Body of pancreas (tissue), 4 donors: ENCODE measurements at regions not wholly inside any gene's neighbourhood (a gene's known extent, or its start where the extent isn't known, plus 50 kb on each side); places are given as distances from the start of the nearest gene placed in this dataset.

Source experiments
- POLR2A ChIP-seq, 3 donors: fragments of 450-650 bp; IDR thresholded peaks; one replicate each; pipeline ENCODE4 v1.6.1; 2016; ENCODE audit warnings: antibody characterized with exemption in 3 of 3, mild to moderate bottlenecking in 2 of 3
- TF ChIP-seq, protein P1 (sequence below), 7 experiments: fragments of 450-650 bp in 4 of 7; fragments of 200-600 bp in 3 of 7; sonication (generic) in 3 of 7; IDR thresholded peaks; one replicate each; pipeline ENCODE4 v1.5.1; 2016 to 2019; ENCODE audit warnings: antibody characterized with exemption in 7 of 7

GRCh38 chr1:8259498-8260290 lies 58.2 kb upstream of the SLC45A1 start:
- TF ChIP-seq, protein P1, sequence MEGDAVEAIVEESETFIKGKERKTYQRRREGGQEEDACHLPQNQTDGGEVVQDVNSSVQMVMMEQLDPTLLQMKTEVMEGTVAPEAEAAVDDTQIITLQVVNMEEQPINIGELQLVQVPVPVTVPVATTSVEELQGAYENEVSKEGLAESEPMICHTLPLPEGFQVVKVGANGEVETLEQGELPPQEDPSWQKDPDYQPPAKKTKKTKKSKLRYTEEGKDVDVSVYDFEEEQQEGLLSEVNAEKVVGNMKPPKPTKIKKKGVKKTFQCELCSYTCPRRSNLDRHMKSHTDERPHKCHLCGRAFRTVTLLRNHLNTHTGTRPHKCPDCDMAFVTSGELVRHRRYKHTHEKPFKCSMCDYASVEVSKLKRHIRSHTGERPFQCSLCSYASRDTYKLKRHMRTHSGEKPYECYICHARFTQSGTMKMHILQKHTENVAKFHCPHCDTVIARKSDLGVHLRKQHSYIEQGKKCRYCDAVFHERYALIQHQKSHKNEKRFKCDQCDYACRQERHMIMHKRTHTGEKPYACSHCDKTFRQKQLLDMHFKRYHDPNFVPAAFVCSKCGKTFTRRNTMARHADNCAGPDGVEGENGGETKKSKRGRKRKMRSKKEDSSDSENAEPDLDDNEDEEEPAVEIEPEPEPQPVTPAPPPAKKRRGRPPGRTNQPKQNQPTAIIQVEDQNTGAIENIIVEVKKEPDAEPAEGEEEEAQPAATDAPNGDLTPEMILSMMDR (IDR thresholded peaks at IDR 0.05): no peak
- peak in 2 of 3 donors; percentile 60 to 65 for TF ChIP-seq POLR2A (IDR thresholded peaks at IDR 0.05)
